Activated CD8-positive, alpha-beta T cell treated with anti-CD3 and anti-CD28 coated beads for 36 hours (primary cell): ENCODE measurements at regions not wholly inside any gene's neighbourhood (a gene's known extent, or its start where the extent isn't known, plus 50 kb on each side); places are given as distances from the start of the nearest gene placed in this dataset.

Source experiments
- ATAC-seq: fragments of 200-7000 bp; cut with Tn5 transposase; one replicate; pipeline ENCODE4 v1.10.0; 2021; ENCODE audit warnings: mild to moderate bottlenecking, moderate library complexity
- CTCF ChIA-PET: fragments of 350-600 bp; sonication (Branson Sonifier 250); formaldehyde crosslinking; loops from one replicate; lab custom pipeline; 2021; ENCODE audit warnings: antibody characterized with exemption; lab: Charles Lee
- POLR2A ChIA-PET: fragments of 350-600 bp; sonication (Branson Sonifier 250); formaldehyde crosslinking; loops from one replicate; lab custom pipeline; 2021; ENCODE audit warnings: antibody characterized with exemption; lab: Charles Lee
- DNase-seq: peaks from one replicate; pipeline ENCODE4 v3.0.0-alpha.2; 2020
- H3K27ac Mint-ChIP-seq: one replicate; pipeline ENCODE4 v1.8.0; 2021; ENCODE audit warnings: mild to moderate bottlenecking, mixed read lengths
- H3K27me3 Mint-ChIP-seq: one replicate; pipeline ENCODE4 v1.8.0; 2021; ENCODE audit warnings: mixed read lengths
- H3K36me3 Mint-ChIP-seq: one replicate; pipeline ENCODE4 v1.8.0; 2021; ENCODE audit warnings: low read depth, mixed read lengths
- H3K4me1 Mint-ChIP-seq: one replicate; pipeline ENCODE4 v1.8.0; 2021; ENCODE audit warnings: low read depth, mixed read lengths
- H3K4me3 Mint-ChIP-seq: one replicate; pipeline ENCODE4 v1.8.0; 2021; ENCODE audit warnings: mild to moderate bottlenecking, moderate library complexity, mixed read lengths
- H3K9me3 Mint-ChIP-seq: one replicate; pipeline ENCODE4 v1.8.0; 2021; ENCODE audit warnings: mixed read lengths
- CTCF ChIP-seq: fragments of 200-600 bp; IDR thresholded peaks from one replicate; pipeline ENCODE4 v1.8.0; 2022; ENCODE audit warnings: antibody characterized with exemption, mild to moderate bottlenecking
- intact Hi-C: fragments of 100-400 bp; cut with micrococcal nuclease; formaldehyde crosslinking; loops from one replicate; pipeline ENCODE4 v1.10.0; 2022

DNA sequence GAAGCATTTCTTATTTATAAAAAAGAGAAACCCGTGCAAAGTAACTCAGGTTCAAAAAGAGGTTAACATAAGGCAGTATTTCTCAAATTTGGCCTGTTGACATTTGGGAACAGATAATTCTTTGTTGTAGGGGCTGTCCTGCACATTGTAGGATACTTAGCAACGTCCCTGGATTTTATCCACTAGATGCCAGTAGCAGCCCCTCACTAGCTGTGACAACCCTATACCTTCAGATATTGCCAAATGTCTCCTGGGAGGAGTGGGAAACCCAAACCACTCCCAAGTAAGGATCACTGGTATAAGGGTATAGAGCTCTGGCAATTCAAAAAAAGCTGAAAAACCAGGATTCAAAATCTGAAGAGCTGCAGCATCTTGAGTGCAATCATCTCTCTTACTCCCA lies 202.3 kb upstream of the PRKCQ start:
- H3K4me3 Mint-ChIP-seq, result no peak overlapping the region
- ChIA-PET POLR2A (no interaction called here), CTCF (no interaction called here)
- H3K27ac Mint-ChIP-seq, result no peak overlapping the region
- DNase-seq (no peak), ATAC-seq (no peak)
- intact Hi-C loops, result no loop called here
- H3K27me3 Mint-ChIP-seq, result peaks cover 17% of the 10 kb centered on the region
- no peak for TF ChIP-seq CTCF
- H3K36me3 Mint-ChIP-seq, result no peaks in the 10 kb centered on the region
- no peaks in the 10 kb centered on the region for H3K9me3 Mint-ChIP-seq
- H3K4me1 Mint-ChIP-seq, result no peaks in the 10 kb centered on the region

DNA sequence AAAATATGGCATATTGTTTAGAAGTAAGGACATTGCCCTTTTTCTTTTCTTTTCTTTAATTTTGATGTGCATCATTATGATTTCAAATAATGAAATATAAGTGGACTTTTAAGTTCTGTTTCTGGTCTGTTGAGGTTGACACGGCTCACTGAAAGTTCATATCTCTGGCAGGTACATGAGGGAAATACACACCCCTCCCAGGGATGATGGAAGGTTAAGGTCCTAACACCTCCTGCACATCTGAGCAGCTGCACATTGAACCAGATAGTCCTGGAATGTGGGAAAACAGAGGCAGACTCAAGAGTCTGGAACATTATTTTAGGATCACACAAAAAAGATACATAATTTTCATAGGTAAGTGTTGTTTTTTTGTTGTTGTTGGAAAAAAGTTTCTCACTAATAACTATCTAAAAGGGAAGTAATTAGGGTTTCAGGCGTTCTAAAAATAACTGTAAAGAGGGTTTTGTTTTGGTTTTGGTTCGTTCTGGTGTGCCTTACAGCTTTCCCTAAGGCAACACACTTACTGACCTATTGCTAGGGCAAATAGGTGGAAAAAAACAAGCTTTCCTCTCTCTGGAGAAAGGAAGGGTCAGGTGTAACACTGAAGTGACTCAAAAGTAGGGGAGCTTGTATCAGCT lies 201.2 kb upstream of the PRKCQ start:
- Mint-ChIP-seq H3K27ac (no peak overlapping the region), H3K4me1 (no peaks in the 10 kb centered on the region), H3K36me3 (no peaks in the 10 kb centered on the region), H3K9me3 (no peaks in the 10 kb centered on the region), H3K27me3 (peaks cover 21% of the 10 kb centered on the region), H3K4me3 (no peak overlapping the region)
- TF ChIP-seq CTCF, result no peak
- CTCF ChIA-PET, result no interaction called here
- DNase-seq, result no peak
- no peak for ATAC-seq
- intact Hi-C loops, result no loop called here
- POLR2A ChIA-PET, result no interaction called here

GRCh38 chr10:6780008-6780677 lies 200.1 kb upstream of the PRKCQ start:
- no peaks in the 10 kb centered on the region for H3K4me1 Mint-ChIP-seq
- no peak for ATAC-seq
- no peaks in the 10 kb centered on the region for H3K36me3 Mint-ChIP-seq
- no peaks in the 10 kb centered on the region for H3K9me3 Mint-ChIP-seq
- no peak overlapping the region for H3K4me3 Mint-ChIP-seq
- peaks cover 26% of the 10 kb centered on the region for H3K27me3 Mint-ChIP-seq
- POLR2A ChIA-PET, result no interaction called here
- no peak for TF ChIP-seq CTCF
- H3K27ac Mint-ChIP-seq, result no peak overlapping the region
- DNase-seq, result no peak
- CTCF ChIA-PET, result no interaction called here
- intact Hi-C loops, result no loop called here

- Mint-ChIP-seq H3K9me3 (no peaks in the 10 kb centered on the region), H3K27me3 (peaks cover 26% of the 10 kb centered on the region), H3K36me3 (no peaks in the 10 kb centered on the region), H3K4me3 (no peak overlapping the region), H3K4me1 (no peaks in the 10 kb centered on the region), H3K27ac (no peak overlapping the region)
- DNase-seq (no peak), ATAC-seq (no peak)
- TF ChIP-seq CTCF, result no peak
- CTCF ChIA-PET, result no interaction called here
- POLR2A ChIA-PET, result no interaction called here
- intact Hi-C loops, result no loop called here
Measured at GRCh38 chr10:6778992-6779701, 199.1 kb upstream of the PRKCQ start.

DNA sequence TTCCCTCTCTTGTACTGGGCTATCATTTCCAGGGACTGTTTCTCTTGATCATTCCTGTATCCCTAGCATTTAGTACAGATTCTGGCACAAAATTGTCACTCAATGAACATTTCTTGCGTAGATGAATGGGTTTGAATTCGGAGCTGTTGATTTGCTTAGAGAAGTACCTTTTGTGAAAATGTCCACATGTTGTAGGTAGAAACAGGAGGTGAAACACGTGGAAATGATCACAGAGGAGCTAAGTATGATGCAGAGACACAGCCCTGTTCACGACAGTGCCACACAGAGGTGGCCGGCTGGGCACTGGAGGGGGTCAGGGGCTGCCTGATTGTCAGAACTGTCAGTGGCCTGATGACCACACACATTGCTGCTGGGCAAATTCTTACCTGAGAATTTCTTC lies 196.1 kb upstream of the PRKCQ start:
- Mint-ChIP-seq H3K36me3 (no peaks in the 10 kb centered on the region), H3K4me1 (no peaks in the 10 kb centered on the region), H3K27ac (no peak overlapping the region), H3K4me3 (no peak overlapping the region), H3K9me3 (no peaks in the 10 kb centered on the region), H3K27me3 (peaks cover 18% of the 10 kb centered on the region)
- no peak for TF ChIP-seq CTCF
- intact Hi-C loops, result no loop called here
- ATAC-seq (no peak), DNase-seq (no peak)
- ChIA-PET CTCF (no interaction called here), POLR2A (no interaction called here)
